AG09319 (cell line): ENCODE measurements at regions not wholly inside any gene's neighbourhood (a gene's known extent, or its start where the extent isn't known, plus 50 kb on each side); places are given as distances from the start of the nearest gene placed in this dataset.

Experiments
- DNase-seq: peaks from one replicate; pipeline ENCODE4 v3.0.0-alpha.2; 2010; ENCODE audit warnings: low read depth; ENCODE audit errors: extremely low read depth
- CTCF ChIP-seq: IDR thresholded peaks from 2 replicates; pipeline ENCODE4 v1.5.1; 2011; ENCODE audit warnings: low read depth, mild to moderate bottlenecking, inconsistent platforms, low read length, moderate library complexity

GRCh38 chr18:45218436-45218835 lies 396.8 kb upstream of the SLC14A2 start:
- DNase-seq, result no peak
- no peak for TF ChIP-seq CTCF

- no peak for TF ChIP-seq CTCF
- no peak for DNase-seq
Measured at GRCh38 chr18:45221363-45221762, 393.9 kb upstream of the SLC14A2 start.

- TF ChIP-seq CTCF, result no peak
- DNase-seq, result no peak
Measured at GRCh38 chr18:45222180-45222579, 393.1 kb upstream of the SLC14A2 start.

GRCh38 chr18:45227001-45227742 lies 388.1 kb upstream of the SLC14A2 start:
- no peak for DNase-seq
- no peak for TF ChIP-seq CTCF

- TF ChIP-seq CTCF, result no peak
- no peak for DNase-seq
Measured at GRCh38 chr18:45228796-45229388, 386.4 kb upstream of the SLC14A2 start.

- no peak for TF ChIP-seq CTCF
- DNase-seq, result no peak
Measured at GRCh38 chr18:45231617-45232016, 383.7 kb upstream of the SLC14A2 start.

- TF ChIP-seq CTCF, result no peak
Measured at GRCh38 chr18:45232061-45232460, 383.2 kb upstream of the SLC14A2 start.

More at GRCh38 chr18:45232061-45232460, 383.2 kb upstream of the SLC14A2 start:
- DNase-seq, result no peak
